ENCODE measurements at regions not wholly inside any gene's neighbourhood (a gene's known extent, or its start where the extent isn't known, plus 50 kb on each side); places are given as distances from the start of the nearest gene placed in this dataset.

GRCh38 chr2:6362671-6363450 lies 502.8 kb downstream of the CMPK2 start:
- TF ChIP-seq YY1 (IDR thresholded peaks at IDR 0.05; ENCODE audit: insufficient read depth, insufficient replicate concordance, low read depth, low read length) (no peak), MLXIP (CRISPR knock-in tag; IDR thresholded peaks at IDR 0.05; ENCODE audit: borderline replicate concordance) (no peak), RBFOX2 (IDR thresholded peaks at IDR 0.05; ENCODE audit: low read depth, low read length) (no peak), TEF (CRISPR knock-in tag; IDR thresholded peaks at IDR 0.05) (no peak), ZMYM2 (CRISPR knock-in tag; IDR thresholded peaks at IDR 0.05) (no peak), THAP9 (CRISPR knock-in tag; IDR thresholded peaks at IDR 0.05; ENCODE audit: borderline replicate concordance) (no peak), CTCF (CRISPR knock-in tag; IDR thresholded peaks at IDR 0.05) (no peak), MTA1 (CRISPR knock-in tag; IDR thresholded peaks at IDR 0.05; ENCODE audit: borderline replicate concordance) (no peak)

Data from HepG2 (cell line).